HL-60 (cell line): ENCODE measurements at regions not wholly inside any gene's neighbourhood (a gene's known extent, or its start where the extent isn't known, plus 50 kb on each side); places are given as distances from the start of the nearest gene placed in this dataset.

Source experiments
- CTCF ChIP-seq: IDR thresholded peaks from one replicate; pipeline ENCODE4 v1.5.1; 2011; ENCODE audit warnings: low read length, control low read depth, inconsistent platforms; ENCODE audit not compliant: insufficient read depth
- GABPA ChIP-seq: IDR thresholded peaks from 2 replicates; pipeline ENCODE4 v1.6.1; 2012; ENCODE audit warnings: low read depth
- POLR2AphosphoS5 ChIP-seq: IDR thresholded peaks from 2 replicates; pipeline ENCODE4 v1.6.1; 2012; ENCODE audit warnings: low read depth
- SPI1 ChIP-seq: IDR thresholded peaks from 2 replicates; pipeline ENCODE4 v1.6.1; 2012; ENCODE audit warnings: low read depth, mild to moderate bottlenecking, borderline replicate concordance

DNA sequence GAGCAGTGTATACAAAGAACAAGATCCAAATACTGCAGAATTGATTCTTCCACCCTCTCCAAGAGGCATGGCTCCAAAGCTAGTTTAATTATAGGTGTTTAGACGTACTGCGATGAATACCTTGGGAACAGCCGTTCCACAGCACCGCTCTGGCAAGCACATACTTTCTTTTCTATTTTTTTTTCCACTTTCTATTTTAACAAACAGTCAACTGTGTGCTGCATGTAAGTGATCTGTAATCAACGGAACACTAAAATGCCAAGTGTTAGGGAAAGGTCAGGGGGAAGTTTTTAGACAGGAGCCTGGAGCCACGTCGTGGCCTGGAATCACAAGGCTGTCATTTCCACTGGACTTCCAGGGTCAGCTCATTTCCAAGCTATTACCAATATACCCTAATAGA is 486.4 kb upstream of the DAB1 start:
- TF ChIP-seq CTCF = no peak
- no peak for TF ChIP-seq POLR2AphosphoS5
- no peak for TF ChIP-seq SPI1
- TF ChIP-seq GABPA = no peak
